Peyer's patch (tissue), 4 donors: ENCODE measurements at regions not wholly inside any gene's neighbourhood (a gene's known extent, or its start where the extent isn't known, plus 50 kb on each side); places are given as distances from the start of the nearest gene placed in this dataset.

Experiments
- POLR2A ChIP-seq, 2 donors: fragments of 450-650 bp; IDR thresholded peaks; one replicate each; pipeline ENCODE4 v1.5.1; 2017; ENCODE audit warnings: antibody characterized with exemption in 2 of 2, mild to moderate bottlenecking in 2 of 2, moderate library complexity in 2 of 2
- TF ChIP-seq, protein P1 (sequence below), 6 experiments: fragments of 450-650 bp in 4 of 6; fragments of 200-600 bp in 2 of 6; sonication (generic) in 1 of 6; IDR thresholded peaks; one replicate each; pipeline ENCODE4 v1.5.1; 2017 to 2019; ENCODE audit warnings: antibody characterized with exemption in 6 of 6, mild to moderate bottlenecking in 3 of 6, moderate library complexity in 1 of 6

DNA sequence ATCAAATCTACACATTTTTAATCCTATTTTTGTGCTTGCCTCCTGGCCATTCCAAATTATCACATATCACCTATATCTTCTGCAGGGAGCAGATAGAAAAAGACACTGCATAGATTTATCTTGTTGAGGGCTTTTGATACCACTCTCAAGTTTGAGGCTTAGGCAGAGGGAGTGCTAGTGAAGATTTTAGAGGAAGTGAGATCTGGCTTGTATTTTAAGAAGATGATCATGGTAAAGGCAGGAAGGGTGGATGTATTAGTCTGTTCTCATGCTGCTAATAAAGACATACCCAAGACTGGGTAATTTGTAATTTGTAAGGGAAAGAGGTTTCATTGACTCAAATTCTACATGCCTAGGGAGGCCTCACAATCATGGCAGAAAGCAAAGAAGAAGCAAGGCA lies 220.9 kb upstream of the TUT7 start:
- TF ChIP-seq, protein P1, sequence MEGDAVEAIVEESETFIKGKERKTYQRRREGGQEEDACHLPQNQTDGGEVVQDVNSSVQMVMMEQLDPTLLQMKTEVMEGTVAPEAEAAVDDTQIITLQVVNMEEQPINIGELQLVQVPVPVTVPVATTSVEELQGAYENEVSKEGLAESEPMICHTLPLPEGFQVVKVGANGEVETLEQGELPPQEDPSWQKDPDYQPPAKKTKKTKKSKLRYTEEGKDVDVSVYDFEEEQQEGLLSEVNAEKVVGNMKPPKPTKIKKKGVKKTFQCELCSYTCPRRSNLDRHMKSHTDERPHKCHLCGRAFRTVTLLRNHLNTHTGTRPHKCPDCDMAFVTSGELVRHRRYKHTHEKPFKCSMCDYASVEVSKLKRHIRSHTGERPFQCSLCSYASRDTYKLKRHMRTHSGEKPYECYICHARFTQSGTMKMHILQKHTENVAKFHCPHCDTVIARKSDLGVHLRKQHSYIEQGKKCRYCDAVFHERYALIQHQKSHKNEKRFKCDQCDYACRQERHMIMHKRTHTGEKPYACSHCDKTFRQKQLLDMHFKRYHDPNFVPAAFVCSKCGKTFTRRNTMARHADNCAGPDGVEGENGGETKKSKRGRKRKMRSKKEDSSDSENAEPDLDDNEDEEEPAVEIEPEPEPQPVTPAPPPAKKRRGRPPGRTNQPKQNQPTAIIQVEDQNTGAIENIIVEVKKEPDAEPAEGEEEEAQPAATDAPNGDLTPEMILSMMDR (IDR thresholded peaks at IDR 0.05): no peak
- no peak for TF ChIP-seq POLR2A (IDR thresholded peaks at IDR 0.05)
